CD14-positive monocyte (primary cell): ENCODE measurements at regions not wholly inside any gene's neighbourhood (a gene's known extent, or its start where the extent isn't known, plus 50 kb on each side); places are given as distances from the start of the nearest gene placed in this dataset.

Experiments
- DNase-seq, 3 donors: peaks; one replicate each; pipeline ENCODE4 v3.0.0-alpha.2; 2011 to 2022
- H2AFZ ChIP-seq: 2 replicates; pipeline ENCODE4 v1.6.0; 2012; ENCODE audit warnings: mild to moderate bottlenecking, low read depth, low read length, inconsistent platforms; ENCODE audit not compliant: insufficient read depth, poor library complexity, severe bottlenecking
- H3K27ac ChIP-seq, 2 donors: 1 replicate in 1 of 2; 2 replicates in 1 of 2; pipeline ENCODE4 v1.5.1; 2012 to 2013; ENCODE audit warnings: low read length in 2 of 2, control low read depth in 1 of 2, inconsistent platforms in 1 of 2, low read depth in 1 of 2, mild to moderate bottlenecking in 1 of 2
- H3K27me3 ChIP-seq, 2 donors: one replicate each; pipeline versions ENCODE4 v1.6.0 to v1.6.1; 2011 to 2013; ENCODE audit warnings: low read length in 2 of 2; ENCODE audit not compliant: control insufficient read depth in 2 of 2, insufficient read depth in 2 of 2
- H3K36me3 ChIP-seq, 2 donors: replicated peaks in 1 of 2; 1 replicate in 1 of 2; 2 replicates in 1 of 2; pipeline versions ENCODE4 v1.5.1 to v1.6.1; 2012 to 2013; ENCODE audit warnings: low read length in 2 of 2, control low read depth in 1 of 2, inconsistent platforms in 1 of 2, mild to moderate bottlenecking in 1 of 2; ENCODE audit not compliant: insufficient read depth in 2 of 2, control insufficient read depth in 1 of 2
- H3K4me1 ChIP-seq, 2 donors: 1 replicate in 1 of 2; 2 replicates in 1 of 2; pipeline versions ENCODE4 v1.5.1 to v1.6.1; 2012 to 2013; ENCODE audit warnings: low read length in 2 of 2, control low read depth in 1 of 2, inconsistent platforms in 1 of 2, mild to moderate bottlenecking in 1 of 2, moderate library complexity in 1 of 2; ENCODE audit not compliant: insufficient read depth in 2 of 2, control insufficient read depth in 1 of 2
- H3K4me2 ChIP-seq: replicated peaks from 2 replicates; pipeline ENCODE3; 2012; ENCODE audit warnings: low read length, moderate library complexity, mild to moderate bottlenecking; ENCODE audit not compliant: poor library complexity, severe bottlenecking; ENCODE audit errors: extremely low read depth
- H3K4me3 ChIP-seq, 3 experiments: fragments of 200-600 bp in 1 of 3; sonication (generic) in 1 of 3; replicated peaks in 1 of 3; 1 replicate in 2 of 3; 2 replicates in 1 of 3; pipeline ENCODE4 v1.5.1; 2011 to 2013; ENCODE audit warnings: low read length in 3 of 3, mild to moderate bottlenecking in 3 of 3, control low read depth in 2 of 3, low read depth in 2 of 3, inconsistent platforms in 1 of 3, moderate library complexity in 1 of 3
- H3K79me2 ChIP-seq: 2 replicates; pipeline ENCODE4 v1.6.0; 2012; ENCODE audit warnings: mild to moderate bottlenecking, control low read depth, inconsistent platforms, low read length, moderate library complexity; ENCODE audit not compliant: insufficient read depth
- H3K9ac ChIP-seq: 2 replicates; pipeline ENCODE4 v1.6.0; 2017; ENCODE audit warnings: low read length, mild to moderate bottlenecking; ENCODE audit not compliant: insufficient read depth, poor library complexity, severe bottlenecking
- H3K9me3 ChIP-seq, 2 donors: replicated peaks in 1 of 2; 1 replicate in 1 of 2; 2 replicates in 1 of 2; pipeline versions ENCODE4 v1.5.1 to v1.6.1; 2012 to 2013; ENCODE audit warnings: low read length in 2 of 2, control low read depth in 1 of 2; ENCODE audit not compliant: control insufficient read depth in 1 of 2, insufficient read depth in 1 of 2
- H4K20me1 ChIP-seq: 2 replicates; pipeline ENCODE4 v1.6.0; 2012; ENCODE audit warnings: mild to moderate bottlenecking, low read length, control low read depth, moderate library complexity; ENCODE audit not compliant: insufficient read depth
- H3K27ac Mint-ChIP-seq, 7 donors: one replicate each; pipeline ENCODE4 v1.8.0; 2020; ENCODE audit warnings: mild to moderate bottlenecking in 7 of 7, mixed read lengths in 7 of 7, moderate library complexity in 6 of 7, inconsistent platforms in 2 of 7
- H3K27me3 Mint-ChIP-seq, 3 donors: one replicate each; pipeline ENCODE4 v1.8.0; 2021 to 2022; ENCODE audit warnings: low read depth in 3 of 3, mild to moderate bottlenecking in 3 of 3, mixed read lengths in 3 of 3, moderate library complexity in 3 of 3, inconsistent platforms in 1 of 3
- H3K36me3 Mint-ChIP-seq, 2 donors: one replicate each; pipeline ENCODE4 v1.8.0; 2020; ENCODE audit warnings: mixed read lengths in 2 of 2, inconsistent platforms in 1 of 2, mild to moderate bottlenecking in 1 of 2
- H3K4me1 Mint-ChIP-seq: one replicate; pipeline ENCODE4 v1.8.0; 2020; ENCODE audit warnings: mild to moderate bottlenecking, mixed read lengths
- H3K4me3 Mint-ChIP-seq, 2 donors: one replicate each; pipeline ENCODE4 v1.8.0; 2020; ENCODE audit warnings: mild to moderate bottlenecking in 2 of 2, mixed read lengths in 2 of 2, moderate library complexity in 1 of 2
- H3K9me3 Mint-ChIP-seq, 7 donors: one replicate each; pipeline ENCODE4 v1.8.0; 2020 to 2022; ENCODE audit warnings: mixed read lengths in 7 of 7, mild to moderate bottlenecking in 6 of 7, moderate library complexity in 6 of 7, inconsistent platforms in 2 of 7
- WGBS: methylation state at CpG from one replicate; pipeline ENCODE4 v1.1.5; 2013; ENCODE audit warnings: missing lambda C conversion rate; ENCODE audit not compliant: insufficient coverage; 5-methylcytosine and 5-hydroxymethylcytosine counted together
- intact Hi-C, 2 donors: fragments of 100-400 bp; cut with micrococcal nuclease; formaldehyde crosslinking; loops; one replicate each; pipeline versions ENCODE4 v1.15.0 to v1.15.1; 2023
- TF ChIP-seq, protein P1 (sequence below): fragments of 200-600 bp; IDR thresholded peaks from one replicate; pipeline ENCODE4 v1.8.0; 2022; ENCODE audit warnings: antibody characterized with exemption, mild to moderate bottlenecking

DNA sequence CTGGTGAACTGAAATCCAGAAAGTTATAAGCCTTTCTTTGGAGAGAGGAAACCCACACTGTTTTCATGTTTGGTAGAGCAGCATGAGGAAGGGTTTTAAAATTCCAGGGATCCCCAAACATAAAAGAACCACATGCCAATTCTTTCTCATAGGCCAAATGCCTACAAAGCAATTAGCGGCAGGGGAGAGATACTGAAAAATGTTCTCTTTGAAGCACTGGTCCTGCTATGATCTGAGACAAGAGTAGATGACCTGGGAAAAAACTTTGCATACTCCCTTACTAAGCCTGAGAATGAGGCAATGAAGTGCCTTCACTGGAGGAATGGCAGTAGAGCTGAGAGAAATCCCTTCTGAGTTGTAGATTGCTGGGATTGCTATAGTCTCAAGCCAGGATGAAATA, 1261.7 kb downstream of the DSC3 start:
- H3K9me3 Mint-ChIP-seq = peaks cover 0 to 9% (median 2%) of the 10 kb centered on the region in 7 donors
- Histone ChIP-seq H3K36me3 (no peaks in the 10 kb centered on the region), H3K27ac (no peak overlapping the region), H3K4me2 (no peak overlapping the region), H3K9ac (no peak overlapping the region), H3K4me1 (no peaks in the 10 kb centered on the region), H3K9me3 (no peaks in the 10 kb centered on the region), H3K27me3 (no peaks in the 10 kb centered on the region), H2AFZ (no peak overlapping the region), H3K4me3 (no peak overlapping the region), H3K79me2 (no peaks in the 10 kb centered on the region), H4K20me1 (no peaks in the 10 kb centered on the region)
- DNase-seq = no peak
- no CpG with 5 or more reads among the region's 1 CpG for WGBS
- H3K4me3 Mint-ChIP-seq = no peak overlapping the region
- H3K27me3 Mint-ChIP-seq = peaks cover 0 to 1% (median 0%) of the 10 kb centered on the region in 3 donors
- intact Hi-C loops = no loop called here
- H3K4me1 Mint-ChIP-seq = no peaks in the 10 kb centered on the region
- H3K36me3 Mint-ChIP-seq = no peaks in the 10 kb centered on the region
- H3K27ac Mint-ChIP-seq = no peak overlapping the region
- TF ChIP-seq, protein P1, sequence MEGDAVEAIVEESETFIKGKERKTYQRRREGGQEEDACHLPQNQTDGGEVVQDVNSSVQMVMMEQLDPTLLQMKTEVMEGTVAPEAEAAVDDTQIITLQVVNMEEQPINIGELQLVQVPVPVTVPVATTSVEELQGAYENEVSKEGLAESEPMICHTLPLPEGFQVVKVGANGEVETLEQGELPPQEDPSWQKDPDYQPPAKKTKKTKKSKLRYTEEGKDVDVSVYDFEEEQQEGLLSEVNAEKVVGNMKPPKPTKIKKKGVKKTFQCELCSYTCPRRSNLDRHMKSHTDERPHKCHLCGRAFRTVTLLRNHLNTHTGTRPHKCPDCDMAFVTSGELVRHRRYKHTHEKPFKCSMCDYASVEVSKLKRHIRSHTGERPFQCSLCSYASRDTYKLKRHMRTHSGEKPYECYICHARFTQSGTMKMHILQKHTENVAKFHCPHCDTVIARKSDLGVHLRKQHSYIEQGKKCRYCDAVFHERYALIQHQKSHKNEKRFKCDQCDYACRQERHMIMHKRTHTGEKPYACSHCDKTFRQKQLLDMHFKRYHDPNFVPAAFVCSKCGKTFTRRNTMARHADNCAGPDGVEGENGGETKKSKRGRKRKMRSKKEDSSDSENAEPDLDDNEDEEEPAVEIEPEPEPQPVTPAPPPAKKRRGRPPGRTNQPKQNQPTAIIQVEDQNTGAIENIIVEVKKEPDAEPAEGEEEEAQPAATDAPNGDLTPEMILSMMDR = no peak

DNA sequence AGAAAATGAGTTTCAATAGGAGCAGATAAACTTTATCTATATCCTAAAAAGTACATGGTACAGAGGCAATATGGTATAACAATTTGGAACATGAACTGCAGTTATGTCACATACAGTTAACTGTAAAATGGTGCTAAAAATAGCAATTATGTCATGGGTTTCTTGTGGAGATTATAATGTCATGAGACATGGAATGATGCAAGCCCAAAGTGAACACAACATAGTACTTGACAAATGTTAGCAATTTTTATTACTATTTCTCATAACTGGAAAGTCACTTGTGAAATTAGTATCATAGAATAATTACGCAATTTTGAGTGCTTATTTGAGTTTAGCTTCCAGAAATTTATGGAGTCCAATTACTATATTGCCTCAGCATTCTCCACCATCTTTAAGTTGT, 1263.4 kb downstream of the DSC3 start:
- H3K4me3 Mint-ChIP-seq = no peak overlapping the region
- H3K9ac ChIP-seq = no peak overlapping the region

More for the DNA sequence above, 1263.4 kb downstream of the DSC3 start:
- Histone ChIP-seq H3K27ac (no peak overlapping the region), H2AFZ (no peak overlapping the region), H4K20me1 (no peaks in the 10 kb centered on the region), H3K4me2 (no peak overlapping the region), H3K36me3 (no peaks in the 10 kb centered on the region), H3K4me3 (no peak overlapping the region), H3K4me1 (no peaks in the 10 kb centered on the region), H3K9me3 (no peaks in the 10 kb centered on the region), H3K27me3 (no peaks in the 10 kb centered on the region), H3K79me2 (no peaks in the 10 kb centered on the region)
- no peak overlapping the region for H3K27ac Mint-ChIP-seq
- peaks cover 0 to 9% (median 2%) of the 10 kb centered on the region in 7 donors for H3K9me3 Mint-ChIP-seq
- H3K36me3 Mint-ChIP-seq = no peaks in the 10 kb centered on the region
- intact Hi-C loops = no loop called here
- whole genome bisulfite sequencing = no CpG with 5 or more reads among the region's 1 CpG
- H3K27me3 Mint-ChIP-seq = peaks cover 0 to 1% (median 0%) of the 10 kb centered on the region in 3 donors
- DNase-seq = no peak
- H3K4me1 Mint-ChIP-seq = no peaks in the 10 kb centered on the region
- TF ChIP-seq, protein P1 = no peak
